ENCODE measurements at regions not wholly inside any gene's neighbourhood (a gene's known extent, or its start where the extent isn't known, plus 50 kb on each side); places are given as distances from the start of the nearest gene placed in this dataset.

DNA sequence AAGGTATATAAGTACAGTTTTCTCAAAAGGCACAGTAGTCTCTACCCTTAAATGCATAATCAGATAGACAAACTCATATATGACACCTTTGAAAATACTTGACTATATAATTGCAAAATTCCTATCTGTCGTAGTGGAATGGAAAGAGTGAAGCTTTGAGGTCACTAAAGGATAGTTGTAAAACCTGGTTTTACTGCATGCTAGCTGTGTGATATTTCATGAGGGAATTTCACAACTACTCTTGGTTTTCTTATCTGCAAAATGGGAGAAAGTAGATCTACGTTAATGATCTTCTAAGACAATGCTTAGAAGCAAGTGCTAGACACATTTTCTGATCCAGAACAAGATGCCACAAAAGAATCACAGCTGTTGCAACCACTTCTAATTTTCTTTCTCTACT, 332.2 kb downstream of the AASDHPPT start:
- no peak overlapping the region for H3K4me3 Mint-ChIP-seq
- Histone ChIP-seq H4K8ac (replicated peaks; ENCODE audit: insufficient read length, low read depth, low read length) (no peak overlapping the region), H2AK5ac (ENCODE audit: insufficient read length, low read length) (no peak overlapping the region)

More for the DNA sequence above, 332.2 kb downstream of the AASDHPPT start:
- no peak overlapping the region for H3K27ac ChIP-seq (ENCODE audit: insufficient read length, low read depth, low read length)
- H3K4me1 ChIP-seq (ENCODE audit: insufficient read depth, low read length): no peaks in the 10 kb centered on the region
- TF ChIP-seq CTCF (conservative IDR thresholded peaks at IDR 0.05): no peak
- no peak overlapping the region for H2BK12ac ChIP-seq (ENCODE audit: insufficient read length, low read depth, low read length)
- H3T11ph ChIP-seq (ENCODE audit: low read length): no peak overlapping the region
- no peak overlapping the region for H3K18ac ChIP-seq (ENCODE audit: insufficient read length, low read depth, low read length)
- H2BK20ac ChIP-seq (ENCODE audit: low read depth, low read length, poor library complexity, severe bottlenecking): no peak overlapping the region
- H3K4ac ChIP-seq (ENCODE audit: low read depth, low read length): no peak overlapping the region
- no peaks in the 10 kb centered on the region for H3K79me2 ChIP-seq (ENCODE audit: insufficient read depth, low read length)
- no peak overlapping the region for H3K23ac ChIP-seq (ENCODE audit: insufficient read length, low read depth, low read length)
- Mint-ChIP-seq H3K27ac (no peak overlapping the region), H3K36me3 (ENCODE audit: insufficient read depth in 1 of 3, low read depth in 3 of 3) (no peaks in the 10 kb centered on the region), H3K9me3 (no peaks in the 10 kb centered on the region; a peak in 1 of 5 replicates), H3K27me3 (ENCODE audit: low read depth) (no peaks in the 10 kb centered on the region), H3K4me1 (no peaks in the 10 kb centered on the region)
- no peak overlapping the region for H3K9ac ChIP-seq (ENCODE audit: extremely low read depth, insufficient read length, low read length)
- no peak overlapping the region for H2BK120ac ChIP-seq (ENCODE audit: low read depth, low read length, poor library complexity, severe bottlenecking)
- H3K27me3 ChIP-seq (ENCODE audit: insufficient read depth, low read length): no peaks in the 10 kb centered on the region
- no peaks in the 10 kb centered on the region for H3K23me2 ChIP-seq (ENCODE audit: insufficient read length, low read depth, low read length, poor library complexity, severe bottlenecking)
- no peaks in the 10 kb centered on the region for H4K20me1 ChIP-seq (ENCODE audit: control insufficient read depth, insufficient read depth, insufficient read length)
- no peak overlapping the region for H2AFZ ChIP-seq (ENCODE audit: low read length)
- no peak overlapping the region for H2BK15ac ChIP-seq (ENCODE audit: low read depth, low read length)
- no peak overlapping the region for H4K91ac ChIP-seq (ENCODE audit: insufficient read length, low read depth, low read length)
- H3K4me2 ChIP-seq (ENCODE audit: insufficient read depth, insufficient read length, low read length): no peak overlapping the region
- DNase-seq: no peak
- no peak overlapping the region for H3K56ac ChIP-seq (ENCODE audit: insufficient read length, low read depth, low read length)
- no peak overlapping the region for H4K5ac ChIP-seq (ENCODE audit: insufficient read length, low read depth, low read length)
- H3K79me1 ChIP-seq (ENCODE audit: insufficient read depth, low read depth, low read length, poor library complexity, severe bottlenecking): no peaks in the 10 kb centered on the region
- WGBS (ENCODE audit: extremely low coverage, insufficient read length, low lambda C conversion rate): no CpG with 5 or more reads among the region's 2 CpGs
- no peak overlapping the region for H3K14ac ChIP-seq (ENCODE audit: insufficient read depth, low read length)
- H3K9me3 ChIP-seq (ENCODE audit: control insufficient read depth, low read depth, low read length): no peaks in the 10 kb centered on the region
- no peak overlapping the region for H2BK5ac ChIP-seq (ENCODE audit: insufficient read length, low read length)

All from H9 (cell line).